Upper lobe of left lung (tissue), 6 donors: ENCODE measurements at regions not wholly inside any gene's neighbourhood (a gene's known extent, or its start where the extent isn't known, plus 50 kb on each side); places are given as distances from the start of the nearest gene placed in this dataset.

ENCODE experiments used
- ATAC-seq, 2 donors: fragments of 200-7000 bp; cut with Tn5 transposase; one replicate each; pipeline ENCODE4 v1.9.1; 2022; ENCODE audit warnings: mild to moderate bottlenecking in 2 of 2, moderate library complexity in 2 of 2; ENCODE audit not compliant: low FRiP score in 2 of 2
- DNase-seq, 2 donors: peaks; one replicate each; pipeline ENCODE4 v3.0.0-alpha.2; 2019 to 2020
- H3K27ac ChIP-seq, 4 donors: fragments of 200-600 bp; sonication (generic); one replicate each; pipeline ENCODE4 v1.5.1; 2016 to 2019
- H3K27me3 ChIP-seq, 4 donors: fragments of 200-600 bp; sonication (generic); one replicate each; pipeline ENCODE4 v1.5.1; 2017 to 2019
- H3K36me3 ChIP-seq, 4 donors: fragments of 200-600 bp; sonication (generic); one replicate each; pipeline ENCODE4 v1.5.1; 2016 to 2019
- H3K4me1 ChIP-seq, 4 donors: fragments of 200-600 bp; sonication (generic); one replicate each; pipeline ENCODE4 v1.5.1; 2018 to 2019
- H3K4me3 ChIP-seq, 4 donors: fragments of 200-600 bp; sonication (generic); one replicate each; pipeline ENCODE4 v1.5.1; 2017 to 2019; ENCODE audit warnings: mild to moderate bottlenecking in 2 of 4, moderate library complexity in 1 of 4
- H3K9me3 ChIP-seq, 4 donors: fragments of 200-600 bp; sonication (generic); one replicate each; pipeline ENCODE4 v1.5.1; 2018 to 2019
- CTCF ChIP-seq, 6 experiments: fragments of 450-650 bp in 4 of 6; fragments of 200-600 bp in 2 of 6; sonication (generic) in 2 of 6; IDR thresholded peaks; one replicate each; pipeline ENCODE4 v1.5.1; 2016 to 2019; ENCODE audit warnings: antibody characterized with exemption in 6 of 6
- EP300 ChIP-seq, 4 donors: sonication (generic); formaldehyde crosslinking; IDR thresholded peaks; one replicate each; pipeline ENCODE4 v1.5.1; 2017; ENCODE audit warnings: antibody characterized with exemption in 4 of 4, control low read depth in 2 of 4
- POLR2A ChIP-seq, 4 donors: fragments of 450-650 bp; IDR thresholded peaks; one replicate each; pipeline ENCODE4 v1.5.1; 2016 to 2017; ENCODE audit warnings: antibody characterized with exemption in 4 of 4, mild to moderate bottlenecking in 2 of 4
- POLR2AphosphoS5 ChIP-seq, 2 donors: sonication (generic); formaldehyde crosslinking; IDR thresholded peaks; one replicate each; pipeline ENCODE4 v1.5.1; 2017; ENCODE audit warnings: antibody characterized with exemption in 2 of 2
- WGBS, 2 donors: methylation state at CpG; one replicate each; pipeline ENCODE4 v1.1.5; 2017 to 2018; 5-methylcytosine and 5-hydroxymethylcytosine counted together
- donor health status: DM: no; HTN: no; CAD: no; lungs with moderate emphysema.
- donor health status: DM: no; HTN: yes; CAD: no; lungs with severe emphysema.

DNA sequence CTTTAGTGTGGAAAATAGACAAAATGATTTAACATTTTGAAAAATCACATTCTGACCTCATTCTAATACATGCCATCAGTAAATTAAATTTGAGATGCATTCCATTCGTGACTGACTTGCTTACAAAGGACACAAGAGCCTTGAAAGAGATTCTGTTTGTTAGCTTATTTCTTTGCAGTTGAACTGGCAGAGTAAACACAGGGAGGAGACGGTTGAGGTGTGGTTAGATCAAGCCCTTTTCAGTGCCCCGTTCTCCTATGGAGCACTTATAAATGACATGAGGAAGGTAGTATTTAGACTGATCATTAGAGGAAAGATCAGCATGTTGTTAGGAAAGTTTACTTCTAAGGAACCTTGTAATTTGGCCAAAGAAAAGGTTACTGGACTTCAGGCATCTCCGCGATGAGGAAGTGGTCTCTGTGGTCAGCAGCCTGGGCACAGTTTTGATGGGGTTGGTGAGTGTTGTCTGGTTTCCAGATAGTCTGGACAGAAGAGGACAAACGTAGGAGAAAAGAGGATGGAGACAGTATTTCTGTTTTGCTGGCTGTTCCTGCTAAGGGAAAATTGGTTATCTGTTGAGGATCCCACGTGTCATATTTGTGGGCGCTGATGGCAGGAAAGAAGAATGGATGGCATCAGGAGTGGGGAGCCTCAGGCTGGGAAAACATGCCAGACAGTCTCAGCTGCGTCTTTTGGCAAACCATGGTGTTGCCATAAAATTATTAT lies 328.9 kb upstream of the TBL1XR1 start:
- peak in 1 of 2 donors; percentile 45 for ATAC-seq
- WGBS, 2 donors: 58 to 63% methylated on average over 9 of the region's 9 CpGs
- Histone ChIP-seq H3K9me3 (no peaks in the 10 kb centered on the region), H3K4me1 (peaks cover 0 to 14% (median 6%) of the 10 kb centered on the region in 4 donors), H3K27me3 (no peaks in the 10 kb centered on the region), H3K27ac (peak overlapping the region in 1 of 4 donors; percentile 28), H3K36me3 (no peaks in the 10 kb centered on the region), H3K4me3 (no peak overlapping the region)
- no peak for TF ChIP-seq POLR2AphosphoS5 (IDR thresholded peaks at IDR 0.05)
- no peak for TF ChIP-seq CTCF (IDR thresholded peaks at IDR 0.05)
- TF ChIP-seq EP300 (IDR thresholded peaks at IDR 0.05): no peak
- no peak for TF ChIP-seq POLR2A (IDR thresholded peaks at IDR 0.05)
- no peak for DNase-seq

DNA sequence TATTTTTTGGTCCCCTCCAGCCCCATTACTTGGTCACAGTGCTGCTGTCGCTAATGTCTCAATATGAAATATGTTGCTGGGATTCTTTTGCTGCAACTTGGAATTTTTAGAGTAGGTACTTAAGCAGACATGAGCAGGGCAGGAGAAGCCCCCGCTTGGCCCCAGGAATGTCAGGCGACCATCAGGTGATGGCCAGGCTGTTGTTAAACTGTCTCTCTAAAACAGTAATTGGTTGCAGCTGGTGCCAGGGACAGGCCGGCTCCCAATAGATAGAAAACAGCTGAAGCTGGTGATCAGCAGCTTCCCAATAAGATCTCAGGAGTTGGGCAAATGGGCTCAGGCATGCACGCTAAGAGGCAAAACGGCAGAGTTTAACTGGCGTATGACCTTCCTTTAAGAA lies 329.9 kb upstream of the TBL1XR1 start:
- no peak for TF ChIP-seq EP300 (IDR thresholded peaks at IDR 0.05)
- TF ChIP-seq CTCF (IDR thresholded peaks at IDR 0.05): no peak
- TF ChIP-seq POLR2A (IDR thresholded peaks at IDR 0.05): no peak
- TF ChIP-seq POLR2AphosphoS5 (IDR thresholded peaks at IDR 0.05): no peak
- H3K4me3 ChIP-seq: no peak overlapping the region
- H3K27me3 ChIP-seq: no peaks in the 10 kb centered on the region
- no peak for ATAC-seq
- DNase-seq: no peak
- no peak overlapping the region for H3K27ac ChIP-seq
- no peaks in the 10 kb centered on the region for H3K9me3 ChIP-seq
- peaks cover 0 to 12% (median 4%) of the 10 kb centered on the region in 4 donors for H3K4me1 ChIP-seq
- 70 to 83% methylated on average over 7 of the region's 7 CpGs for WGBS, 2 donors
- no peaks in the 10 kb centered on the region for H3K36me3 ChIP-seq

DNA sequence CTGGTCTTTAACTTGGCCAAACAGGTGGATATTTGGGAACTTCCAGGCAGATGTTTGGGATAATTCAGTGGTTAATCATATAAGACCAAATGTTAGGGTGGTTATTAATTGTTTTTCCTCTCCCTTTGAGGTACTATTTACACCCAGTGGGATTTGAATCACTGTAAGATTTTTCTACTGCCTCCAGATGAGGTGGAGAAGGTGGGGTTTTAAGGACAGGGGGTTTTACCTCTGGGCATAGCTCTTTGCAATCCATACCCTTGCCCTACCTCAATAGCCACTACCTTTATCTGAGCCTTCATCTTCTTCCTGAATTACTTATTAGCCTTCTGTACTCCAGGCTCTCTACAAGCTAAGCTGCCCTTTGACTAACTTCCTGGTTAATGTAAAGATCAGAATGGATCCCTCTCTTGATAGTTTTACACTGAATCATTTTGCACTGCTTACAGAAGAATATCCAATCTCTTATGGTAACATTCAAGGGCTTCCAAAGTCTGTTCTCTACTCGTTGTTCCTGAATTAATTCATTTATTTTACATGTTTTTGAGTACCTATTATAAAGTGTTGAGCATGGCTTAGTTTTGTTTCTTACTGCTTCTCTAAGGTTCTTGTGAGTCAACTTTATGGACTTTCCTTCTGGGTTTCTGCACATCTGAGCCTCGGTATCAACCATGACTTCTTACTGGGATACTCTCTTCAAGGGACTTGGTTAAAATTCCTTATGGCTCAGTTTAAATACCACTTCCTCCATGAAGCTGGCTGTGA lies 331.2 kb upstream of the TBL1XR1 start:
- DNase-seq (no peak), ATAC-seq (no peak)
- WGBS, 2 donors: 81 to 87% methylated on average over 2 of the region's 2 CpGs
- TF ChIP-seq POLR2AphosphoS5 (IDR thresholded peaks at IDR 0.05) (no peak), POLR2A (IDR thresholded peaks at IDR 0.05) (no peak), CTCF (IDR thresholded peaks at IDR 0.05) (no peak), EP300 (IDR thresholded peaks at IDR 0.05) (no peak)
- Histone ChIP-seq H3K36me3 (no peaks in the 10 kb centered on the region), H3K4me1 (peaks cover 0 to 12% (median 4%) of the 10 kb centered on the region in 4 donors), H3K27me3 (no peaks in the 10 kb centered on the region), H3K9me3 (no peaks in the 10 kb centered on the region), H3K27ac (no peak overlapping the region), H3K4me3 (no peak overlapping the region)

DNA sequence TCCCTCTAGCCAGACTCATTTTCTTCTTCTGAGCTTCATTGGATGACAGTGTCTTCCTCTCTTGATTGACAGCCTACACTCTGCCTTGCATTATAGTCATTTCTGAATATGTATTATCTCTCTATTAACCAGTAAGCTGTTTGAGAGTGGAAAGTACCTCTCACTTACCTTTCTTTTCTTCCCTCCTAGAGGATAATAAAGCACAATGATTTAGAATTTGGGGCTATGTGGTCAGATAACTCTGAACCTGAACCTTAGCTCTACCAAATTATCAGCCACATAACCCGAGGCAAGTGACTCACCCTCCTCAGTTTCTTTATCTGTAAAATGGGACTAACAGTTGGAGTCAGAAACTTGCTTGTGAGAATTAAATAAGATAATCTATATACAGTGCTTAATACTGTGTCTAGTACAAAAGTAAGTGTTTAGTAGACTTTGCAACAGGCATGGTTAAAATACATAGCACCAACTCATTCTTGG lies 331.8 kb upstream of the TBL1XR1 start:
- H3K4me3 ChIP-seq: no peak overlapping the region
- WGBS, 2 donors: 88 to 92% methylated on average over 1 of the region's 1 CpG
- H3K27ac ChIP-seq: no peak overlapping the region
- no peak for DNase-seq
- peaks cover 0 to 12% (median 4%) of the 10 kb centered on the region in 4 donors for H3K4me1 ChIP-seq
- H3K27me3 ChIP-seq: no peaks in the 10 kb centered on the region
- H3K9me3 ChIP-seq: no peaks in the 10 kb centered on the region
- no peak for TF ChIP-seq POLR2AphosphoS5 (IDR thresholded peaks at IDR 0.05)
- no peak for TF ChIP-seq CTCF (IDR thresholded peaks at IDR 0.05)
- no peak for TF ChIP-seq POLR2A (IDR thresholded peaks at IDR 0.05)
- no peak for TF ChIP-seq EP300 (IDR thresholded peaks at IDR 0.05)
- no peak for ATAC-seq
- H3K36me3 ChIP-seq: no peaks in the 10 kb centered on the region
